ENCODE measurements at regions not wholly inside any gene's neighbourhood (a gene's known extent, or its start where the extent isn't known, plus 50 kb on each side); places are given as distances from the start of the nearest gene placed in this dataset.

DNA sequence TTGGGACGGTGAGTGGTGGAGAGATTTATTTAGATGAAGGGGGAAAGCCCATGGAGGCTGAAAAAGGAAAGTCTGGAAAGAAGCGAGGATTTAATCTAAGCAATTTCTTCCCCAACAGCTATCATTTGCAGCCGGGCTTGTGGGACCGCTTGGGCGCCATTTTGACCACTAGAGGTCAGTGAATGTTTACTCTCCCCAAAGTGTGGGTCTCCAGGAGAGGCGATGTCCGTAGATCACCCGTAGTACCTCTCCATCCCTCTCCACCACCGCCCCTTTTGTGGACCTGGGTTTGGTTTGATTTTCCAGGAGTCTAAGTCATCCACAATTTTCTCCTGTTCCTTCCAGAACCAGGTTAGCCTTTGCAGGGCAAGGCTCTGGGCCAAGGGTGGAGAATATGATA, 91.2 kb upstream of the PARP11 start:
- no peak for DNase-seq (ENCODE audit: low spot score)
- intact Hi-C loops (cut with DNase I) = no loop called here

DNA sequence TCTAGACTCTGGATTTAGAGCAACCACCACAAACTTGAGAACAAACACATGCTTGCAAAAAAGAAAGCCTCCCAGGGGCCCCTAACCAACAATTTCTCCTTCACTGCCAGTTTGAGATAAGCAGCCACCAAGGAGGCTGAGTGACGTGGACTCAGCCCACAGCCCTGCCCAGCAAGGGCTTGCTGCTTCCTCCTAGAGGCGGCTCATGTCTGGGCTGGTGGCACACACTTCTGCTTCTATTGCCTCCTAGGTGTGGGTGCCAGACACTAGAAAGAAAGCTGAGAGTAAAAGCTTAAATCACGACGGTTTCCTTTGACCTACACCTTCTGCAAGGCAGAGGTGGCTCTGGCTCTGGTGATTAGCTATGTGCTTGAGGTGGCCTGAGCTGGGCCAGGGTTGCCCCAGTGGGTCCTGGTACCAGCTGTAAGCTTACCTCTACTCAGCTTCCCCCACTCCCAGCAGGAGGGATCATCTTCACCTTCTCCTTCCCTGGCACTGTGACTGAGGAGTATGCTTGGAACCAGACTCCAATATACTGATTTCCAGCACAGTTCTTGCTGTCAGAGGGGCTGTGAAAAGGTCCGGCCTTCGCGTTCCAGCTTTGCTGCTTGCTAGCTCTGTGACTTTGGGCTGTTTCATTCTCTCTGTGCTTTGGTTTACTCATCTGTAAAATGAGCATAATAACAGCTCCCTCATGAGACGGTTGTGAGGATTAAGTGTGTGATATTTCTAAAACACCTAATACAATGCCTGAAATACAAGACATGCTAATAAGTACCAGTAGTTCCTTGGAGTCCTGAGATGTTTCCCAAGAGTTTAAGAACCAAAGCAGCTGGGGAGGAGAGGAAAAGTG, 89.7 kb upstream of the PARP11 start:
- DNase-seq (ENCODE audit: low spot score) = no peak
- intact Hi-C loops (cut with DNase I) = no loop called here

DNA sequence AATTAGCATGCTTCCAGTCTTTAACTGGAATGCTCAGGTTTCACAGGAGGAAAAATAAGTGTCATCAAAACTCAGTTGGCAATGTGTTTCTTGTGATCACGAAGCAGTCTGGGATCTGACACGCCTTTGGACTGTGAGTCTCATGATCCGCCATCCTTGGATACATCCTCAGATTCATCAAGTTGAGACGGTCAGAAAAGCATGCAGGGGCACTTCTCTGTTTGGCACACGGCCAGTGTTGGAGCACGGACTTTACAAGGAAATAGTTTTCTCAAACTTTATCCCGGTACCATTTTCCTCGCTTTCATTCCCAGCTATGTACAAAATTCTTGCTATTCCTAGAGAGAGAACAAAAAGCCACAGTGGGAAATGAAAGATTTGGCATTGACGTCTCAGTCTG, 88.4 kb upstream of the PARP11 start:
- no peak for DNase-seq (ENCODE audit: low spot score)
- intact Hi-C loops (cut with DNase I) = no loop called here

DNA sequence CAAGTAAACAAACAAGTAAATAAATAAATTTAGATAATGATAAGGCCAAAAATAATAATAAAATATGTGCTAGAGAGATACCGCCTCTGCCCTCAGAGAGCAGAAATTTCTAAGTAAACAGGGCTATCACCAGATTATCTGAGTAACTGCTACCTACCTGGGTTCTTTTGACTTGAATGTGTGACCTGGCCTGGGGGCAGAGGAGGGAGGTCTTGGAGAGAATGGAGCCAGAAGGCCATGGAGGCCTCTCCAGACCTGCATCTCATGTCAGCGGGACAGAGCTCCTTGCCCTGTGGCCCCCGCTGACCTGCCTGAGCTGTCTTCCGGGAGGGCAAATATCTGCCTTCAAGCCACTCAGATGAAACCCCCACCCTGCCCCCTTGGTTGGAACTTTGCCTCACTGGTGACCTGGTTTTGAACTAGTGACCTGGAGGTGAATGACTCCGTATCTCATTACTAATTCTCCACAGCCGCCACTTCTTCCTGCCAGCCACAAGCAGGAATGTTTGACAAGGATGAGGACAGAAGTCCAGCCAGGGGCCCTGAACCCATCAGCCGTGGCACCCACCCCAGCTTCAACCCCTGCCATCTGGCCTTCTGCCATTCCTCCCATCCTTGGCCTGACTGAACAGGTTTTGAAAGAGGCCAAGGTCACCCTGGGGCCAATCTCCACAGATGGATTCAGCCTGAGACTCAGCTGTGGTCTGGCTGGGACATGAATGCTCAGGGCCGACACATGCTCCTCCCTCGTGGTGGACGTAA, 86.8 kb upstream of the PARP11 start:
- DNase-seq (ENCODE audit: low spot score) = no peak
- intact Hi-C loops (cut with DNase I) = loop anchor here in 1 of 2 donors (2.0 kb wide), 1 partner anchor 39 kb away; no protein-coding TSS in a partner anchor

DNA sequence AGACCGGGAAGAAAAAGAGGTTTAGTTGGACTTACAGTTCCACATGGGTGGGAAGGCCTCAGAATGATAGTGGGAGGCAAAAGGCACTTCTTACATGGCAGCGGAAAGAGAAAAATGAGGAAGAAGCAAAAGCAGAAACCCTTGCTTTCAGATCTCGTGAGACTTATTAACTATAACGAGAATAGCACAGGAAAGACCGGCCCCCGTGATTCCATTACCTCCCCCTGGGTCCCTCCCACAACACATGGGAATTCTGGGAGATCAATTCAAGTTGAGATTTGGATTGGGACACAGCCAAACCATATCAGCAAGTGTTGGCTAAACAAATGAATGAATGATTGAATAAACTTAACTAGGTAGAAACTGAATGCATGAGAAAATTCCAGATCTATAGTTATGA, 85.3 kb upstream of the PARP11 start:
- DNase-seq (ENCODE audit: low spot score) = no peak
- intact Hi-C loops (cut with DNase I) = loop anchor here in 1 of 2 donors (2.0 kb wide), 1 partner anchor 38 kb away; no protein-coding TSS in a partner anchor

DNA sequence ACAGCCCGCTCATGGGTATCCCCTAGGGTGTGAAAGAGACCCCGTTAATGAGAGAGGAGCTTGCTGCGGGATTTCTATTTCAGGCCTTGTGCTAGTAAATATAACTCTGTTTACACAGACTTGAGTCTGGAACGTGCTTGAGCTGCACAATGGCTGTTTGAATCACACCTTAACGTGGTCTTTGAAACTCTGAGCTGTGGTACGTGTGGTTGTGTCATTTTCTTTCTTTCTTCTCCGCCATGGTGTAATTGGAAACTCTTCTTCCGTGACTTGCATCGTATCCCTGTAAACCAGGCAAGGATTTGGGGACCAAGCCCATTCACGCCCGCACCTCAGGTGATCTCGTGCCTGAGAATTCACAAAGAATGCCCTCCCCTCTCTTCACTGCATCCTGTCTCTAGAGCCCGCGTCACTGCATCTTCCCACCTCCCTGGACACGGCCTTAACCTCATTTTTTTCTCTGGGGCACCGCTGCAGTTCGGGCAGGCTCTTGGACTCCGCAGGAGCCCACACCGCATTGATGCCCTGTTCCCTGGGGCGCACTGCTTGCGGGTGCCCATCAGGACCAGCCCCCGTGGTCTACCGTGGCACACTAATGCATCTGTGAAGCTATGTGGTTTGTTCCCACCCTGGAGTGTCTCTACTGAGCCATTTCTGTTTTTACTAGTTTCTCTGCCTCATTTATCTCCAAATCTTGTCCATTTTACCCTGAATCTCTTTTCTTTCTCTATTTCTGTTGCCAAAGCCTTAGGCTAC, 78.4 kb upstream of the PARP11 start:
- intact Hi-C loops (cut with DNase I) = no loop called here
- DNase-seq (ENCODE audit: low spot score) = no peak

DNA sequence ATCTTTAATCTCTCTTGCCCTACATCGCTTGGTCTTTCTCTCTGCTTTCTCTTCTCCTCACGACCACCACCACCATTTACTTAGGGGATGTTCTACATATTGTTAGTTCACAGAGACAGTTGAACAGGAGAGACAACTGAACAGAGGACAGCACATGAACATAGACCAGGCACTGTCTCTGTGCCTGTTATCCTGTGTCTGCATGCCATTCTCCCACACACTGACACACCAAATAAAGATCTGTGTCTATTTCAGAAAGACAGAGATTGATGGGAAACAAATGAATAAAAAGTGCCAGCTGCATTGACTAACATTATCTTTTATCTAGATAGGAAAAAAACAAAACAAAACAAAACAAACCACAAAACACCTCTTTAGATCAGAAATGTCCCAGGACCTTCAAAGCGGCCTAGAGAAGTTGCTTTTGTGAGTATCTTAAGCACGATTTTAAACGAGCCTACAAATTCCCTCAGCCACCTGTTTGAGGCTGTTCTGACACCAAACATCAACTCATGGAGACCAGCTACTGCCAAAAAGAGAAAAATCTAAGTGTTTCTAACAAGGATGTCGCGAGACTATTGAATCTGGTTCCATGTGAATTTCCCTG, 77.6 kb upstream of the PARP11 start:
- DNase-seq (ENCODE audit: low spot score) = no peak
- intact Hi-C loops (cut with DNase I) = no loop called here

DNA sequence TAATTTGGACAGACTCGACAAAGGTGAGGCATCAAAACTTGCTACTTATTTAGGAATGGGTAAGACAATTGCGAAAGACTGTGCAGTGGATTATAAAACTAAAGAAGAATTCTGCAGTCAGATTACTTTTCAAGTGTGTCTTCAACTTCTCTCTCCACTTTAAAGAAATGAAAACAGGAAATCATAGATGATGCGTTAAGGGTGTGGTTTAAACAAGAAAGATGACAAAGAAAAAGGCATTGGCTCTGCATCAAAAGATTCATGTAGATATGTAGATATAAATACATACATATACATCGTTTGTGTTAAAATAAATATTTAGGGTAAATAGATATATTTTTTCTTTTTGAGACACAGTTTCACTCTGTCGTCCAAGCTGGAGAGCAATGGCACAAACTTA, 74.6 kb upstream of the PARP11 start:
- intact Hi-C loops (cut with DNase I) = no loop called here
- DNase-seq (ENCODE audit: low spot score) = no peak

DNA sequence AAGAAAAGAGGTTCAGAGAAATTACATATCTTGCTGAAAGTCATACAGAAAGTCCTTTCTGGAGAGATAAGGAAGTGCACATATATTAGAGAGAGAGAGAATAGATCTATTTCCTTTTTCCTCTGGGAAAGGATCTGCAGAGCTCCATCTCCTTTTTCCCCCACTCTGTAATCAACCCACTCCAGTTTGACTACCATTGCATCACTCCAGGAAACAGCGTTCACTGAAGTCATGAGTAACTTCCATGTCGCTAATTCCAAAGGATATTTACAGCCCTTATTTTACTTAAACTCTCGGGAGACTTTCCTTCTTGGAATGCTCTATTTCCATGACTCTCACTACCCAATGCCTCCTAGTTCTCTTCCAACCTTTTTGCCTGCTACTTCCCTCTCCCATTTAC, 72.5 kb upstream of the PARP11 start:
- DNase-seq (ENCODE audit: low spot score) = no peak
- intact Hi-C loops (cut with DNase I) = no loop called here

DNA sequence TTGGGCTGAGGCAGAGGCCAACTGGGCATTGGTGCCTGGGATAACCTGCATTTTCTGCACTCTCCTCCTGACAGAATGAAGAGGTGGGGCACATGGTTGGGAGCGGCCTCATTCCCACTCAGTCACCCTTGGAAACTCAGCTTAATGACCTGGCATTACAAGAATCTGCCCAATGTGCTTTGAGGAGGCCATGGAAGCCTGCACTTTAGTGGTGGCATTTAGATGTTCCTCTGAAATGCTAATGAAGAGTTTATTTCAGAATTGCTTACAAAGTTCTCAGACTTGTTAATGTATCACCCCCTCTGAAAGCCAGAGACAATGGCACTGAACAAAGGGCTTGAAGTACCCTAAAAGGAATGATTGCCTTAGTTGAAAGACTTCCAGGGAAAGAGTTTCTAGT, 71.4 kb upstream of the PARP11 start:
- intact Hi-C loops (cut with DNase I) = no loop called here
- DNase-seq (ENCODE audit: low spot score) = no peak

DNA sequence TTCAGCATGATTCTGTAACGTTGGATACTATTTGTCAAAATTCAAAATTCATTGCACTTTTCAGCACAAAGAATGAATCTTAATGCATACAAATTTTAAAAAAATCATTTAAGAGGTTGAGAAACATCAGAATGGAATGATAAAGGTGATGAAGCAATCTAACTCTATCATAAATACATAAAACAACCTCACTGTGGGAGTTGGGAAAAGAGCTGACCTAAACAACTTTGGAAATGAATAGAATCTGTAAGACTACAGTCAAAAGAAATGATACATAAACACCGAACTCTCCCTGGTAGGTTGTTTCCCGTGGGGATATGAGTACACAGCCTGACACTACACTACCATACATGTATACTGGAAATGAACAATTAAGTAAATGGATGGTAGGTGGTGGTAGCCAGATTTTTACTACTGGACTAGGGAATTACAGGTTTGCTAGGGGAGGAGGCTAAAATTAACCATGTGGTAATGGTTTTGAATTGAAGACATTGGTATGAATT, 64.9 kb upstream of the PARP11 start:
- intact Hi-C loops (cut with DNase I) = no loop called here
- DNase-seq (ENCODE audit: low spot score) = no peak

DNA sequence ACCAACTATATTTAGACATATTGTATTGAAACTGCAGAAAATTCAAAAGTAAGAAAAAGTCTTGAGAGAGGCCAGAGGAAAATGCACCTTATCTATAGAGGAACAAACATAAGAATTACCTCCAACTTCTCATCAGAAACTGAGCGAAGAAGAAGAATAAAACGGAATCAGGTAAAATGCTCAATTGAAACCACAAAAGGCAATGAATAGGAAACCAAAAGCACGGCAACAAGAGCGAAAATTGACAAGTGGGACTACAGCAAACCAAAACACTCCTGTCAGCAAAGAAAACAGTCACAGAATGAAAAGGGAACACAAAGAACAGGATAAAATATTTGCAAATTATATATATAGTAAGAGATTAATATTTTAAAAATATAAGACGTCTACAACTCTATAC, 61.9 kb upstream of the PARP11 start:
- intact Hi-C loops (cut with DNase I) = no loop called here
- no peak for DNase-seq (ENCODE audit: low spot score)

DNA sequence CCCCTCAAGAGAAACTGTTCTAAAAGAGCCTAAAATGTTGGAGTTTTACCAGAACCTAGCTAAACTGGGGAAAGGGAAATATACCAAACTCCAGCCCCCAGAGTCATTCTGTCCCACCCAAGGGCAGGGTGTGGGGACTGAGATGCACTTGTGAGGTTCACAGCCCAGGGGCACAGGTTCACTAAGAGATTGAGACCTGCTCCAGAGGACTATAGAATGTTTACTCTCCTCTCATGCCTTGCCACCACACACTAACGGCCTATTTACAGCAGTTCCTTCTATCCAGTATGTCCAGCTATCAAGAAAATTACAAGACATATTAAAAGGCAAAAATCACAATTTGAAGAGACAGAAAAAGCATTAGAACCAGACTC, 60.6 kb upstream of the PARP11 start:
- DNase-seq (ENCODE audit: low spot score) = no peak
- intact Hi-C loops (cut with DNase I) = no loop called here

DNA sequence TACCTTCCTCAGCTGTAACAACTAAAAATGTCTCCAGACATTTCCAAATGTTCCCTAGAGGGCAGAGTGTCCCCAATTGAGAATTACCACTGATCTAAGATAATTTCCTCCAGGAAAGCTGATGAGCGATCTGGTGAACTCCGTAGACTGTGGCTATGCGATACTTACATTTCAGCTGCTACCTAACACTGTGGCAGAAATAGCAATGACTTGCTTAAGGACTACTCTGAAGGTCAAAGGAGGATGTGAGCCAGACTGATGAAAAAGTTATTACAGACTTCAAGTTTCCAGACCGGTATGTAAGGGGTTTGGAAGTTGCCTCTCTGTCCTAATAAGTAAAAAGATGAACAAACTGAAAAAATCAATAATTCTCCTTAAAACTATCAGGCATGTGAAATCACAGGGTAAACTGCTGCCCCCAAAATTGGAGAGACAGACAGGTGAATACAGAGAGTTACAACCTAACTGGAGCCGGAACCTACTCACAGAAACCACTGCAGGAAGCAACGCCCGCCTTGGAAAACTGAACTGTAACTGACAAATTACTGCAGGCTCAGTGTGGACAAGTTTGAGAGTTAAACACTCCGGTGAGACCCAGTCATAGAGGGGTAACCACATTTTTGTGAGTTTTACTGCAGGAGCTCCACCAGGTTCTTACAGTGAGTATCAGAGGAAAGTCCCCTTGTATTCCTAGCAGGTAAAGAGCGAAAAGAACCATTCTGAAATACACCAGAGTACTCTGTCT, 60.0 kb upstream of the PARP11 start:
- intact Hi-C loops (cut with DNase I) = no loop called here

DNA sequence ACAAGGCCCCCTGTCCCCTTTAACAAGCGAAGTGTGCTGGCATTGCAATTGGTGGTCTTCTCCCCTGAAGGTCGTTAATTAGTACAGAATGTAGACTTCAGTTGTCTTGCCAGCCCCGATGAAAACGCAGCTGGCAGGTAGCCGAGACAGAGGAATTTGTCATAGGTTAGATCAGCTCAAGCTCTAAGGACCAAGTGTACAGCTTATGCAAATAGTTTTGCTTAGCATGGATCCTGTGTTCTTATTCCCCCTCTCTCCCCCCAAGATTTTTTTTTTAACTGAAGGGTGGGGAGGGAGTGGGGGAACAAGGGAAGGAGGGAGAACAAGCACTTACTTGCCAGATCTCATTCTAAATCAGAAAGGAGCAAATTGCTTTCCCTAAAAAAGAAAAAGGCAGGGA, 58.6 kb upstream of the PARP11 start:
- intact Hi-C loops (cut with DNase I) = no loop called here
- no peak for DNase-seq (ENCODE audit: low spot score)

More for the DNA sequence above, 60.0 kb upstream of the PARP11 start:
- no peak for DNase-seq (ENCODE audit: low spot score)

DNA sequence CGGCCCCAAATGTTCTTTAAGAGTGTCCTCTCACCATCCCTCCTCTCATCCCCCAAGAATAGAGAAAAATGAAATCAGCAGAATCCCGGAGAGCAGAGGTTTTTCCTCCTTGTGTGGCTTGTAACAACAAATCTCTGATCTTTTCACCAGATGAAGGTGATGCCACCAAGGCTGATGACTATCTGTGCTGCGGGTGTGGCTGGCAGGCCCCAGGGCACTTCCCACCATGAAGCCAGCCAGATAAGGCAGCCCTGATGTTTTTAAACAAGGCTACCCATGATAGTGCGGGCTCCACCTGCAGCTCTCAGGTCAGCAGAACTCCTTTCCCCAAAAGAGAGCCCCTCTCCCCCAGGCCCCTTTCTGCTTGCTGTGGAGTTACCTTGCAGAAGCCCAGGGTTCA, 58.0 kb upstream of the PARP11 start:
- intact Hi-C loops (cut with DNase I) = no loop called here
- no peak for DNase-seq (ENCODE audit: low spot score)

DNA sequence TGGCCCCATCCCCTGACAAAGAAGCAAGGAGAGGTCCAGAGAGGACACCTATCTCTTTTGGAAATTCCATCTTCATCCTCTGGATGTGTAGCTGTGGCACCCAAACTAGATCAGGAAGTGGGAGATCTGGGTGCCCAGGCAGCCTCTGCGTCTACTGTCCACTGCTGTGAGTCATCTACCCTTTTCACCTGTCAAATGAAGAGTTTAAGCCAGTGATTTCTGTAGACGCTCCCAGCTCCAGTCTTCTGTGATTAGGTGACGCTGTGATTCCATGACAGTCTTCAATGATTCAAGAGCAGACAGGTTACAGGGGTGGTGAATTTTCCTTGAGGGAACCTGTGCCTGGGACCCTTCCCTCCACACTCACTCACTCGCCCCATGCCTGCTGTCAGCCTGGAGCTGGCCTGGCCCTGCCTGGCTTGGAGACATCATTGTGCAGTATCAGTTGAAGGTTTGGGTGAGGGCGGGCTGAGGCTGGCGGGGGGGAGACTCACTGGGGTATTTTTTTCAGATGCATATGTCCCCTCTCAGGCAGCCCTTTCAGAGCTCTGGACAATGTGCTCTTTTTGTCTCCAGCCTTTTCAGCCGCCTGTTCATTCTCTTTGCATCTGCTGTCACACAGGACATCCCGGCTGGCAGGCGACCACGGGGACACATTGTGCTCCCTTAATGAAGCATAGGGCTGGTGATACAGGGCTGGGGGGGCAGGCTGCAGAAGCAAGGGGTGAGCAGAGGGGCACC, 56.8 kb upstream of the PARP11 start:
- no peak for DNase-seq (ENCODE audit: low spot score)
- intact Hi-C loops (cut with DNase I) = no loop called here

DNA sequence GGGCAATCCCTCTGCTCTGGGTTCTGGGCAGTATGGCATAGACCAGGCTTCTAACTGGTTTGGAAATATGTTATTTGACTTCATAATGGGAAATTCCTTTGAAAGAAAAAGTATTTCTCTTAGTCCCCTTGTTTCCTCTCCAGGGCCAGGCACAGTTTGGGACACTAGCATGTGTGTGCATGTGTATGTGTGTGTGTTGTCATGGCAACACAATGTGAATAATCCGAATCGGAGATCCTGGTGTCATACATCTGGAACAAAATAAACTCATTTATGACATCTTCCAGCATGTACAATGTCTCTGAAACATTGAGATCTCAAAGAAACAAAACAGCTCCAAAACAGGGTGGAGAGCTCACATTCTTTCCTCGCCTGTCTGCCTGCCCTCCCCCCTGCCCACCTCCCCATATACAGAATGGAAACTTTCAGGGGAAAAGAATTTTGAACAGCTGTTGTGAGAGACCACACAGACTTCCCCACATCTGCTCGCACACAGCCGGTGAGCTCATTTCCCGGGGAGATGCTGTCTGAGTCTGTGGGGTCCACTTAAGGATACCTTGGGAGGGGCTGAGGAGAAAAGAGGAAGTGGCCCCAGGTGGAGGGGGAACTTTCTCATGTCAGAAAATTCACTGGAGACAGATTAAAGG, 55.5 kb upstream of the PARP11 start:
- intact Hi-C loops (cut with DNase I) = no loop called here

More for the DNA sequence above, 55.5 kb upstream of the PARP11 start:
- DNase-seq (ENCODE audit: low spot score) = no peak
